GM23338 (cell line): ENCODE measurements at regions not wholly inside any gene's neighbourhood (a gene's known extent, or its start where the extent isn't known, plus 50 kb on each side); places are given as distances from the start of the nearest gene placed in this dataset.

ENCODE experiments used
- ATAC-seq: fragments of 200-7000 bp; cut with Tn5 transposase; 3 replicates; pipeline ENCODE4 v1.9.1; 2020
- DNase-seq: peaks from one replicate; pipeline ENCODE4 v3.0.0-alpha.2; 2015; ENCODE audit warnings: low spot score
- H2AFZ ChIP-seq: fragments of 200-600 bp; sonication (generic); 2 replicates; pipeline ENCODE4 v1.8.0; 2016; ENCODE audit warnings: antibody characterized with exemption, mild to moderate bottlenecking, moderate library complexity
- H3F3A ChIP-seq: fragments of 200-600 bp; sonication (generic); replicated peaks from 2 replicates; pipeline ENCODE4 v1.8.0; 2017; ENCODE audit warnings: antibody characterized with exemption, mixed run types, low read depth
- H3K27ac ChIP-seq: fragments of 200-600 bp; sonication (generic); 2 replicates; pipeline ENCODE4 v1.6.1; 2016; ENCODE audit warnings: low read depth
- H3K27me3 ChIP-seq: fragments of 200-600 bp; sonication (generic); 2 replicates; pipeline ENCODE4 v1.8.0; 2016; ENCODE audit warnings: mild to moderate bottlenecking, mixed run types, moderate library complexity; ENCODE audit not compliant: insufficient read depth
- H3K36me3 ChIP-seq: fragments of 200-600 bp; sonication (generic); 2 replicates; pipeline ENCODE4 v1.8.0; 2016; ENCODE audit warnings: mild to moderate bottlenecking; ENCODE audit not compliant: insufficient read depth
- H3K4me1 ChIP-seq: fragments of 200-600 bp; sonication (generic); 2 replicates; pipeline ENCODE4 v1.8.0; 2016; ENCODE audit warnings: mild to moderate bottlenecking, moderate library complexity; ENCODE audit not compliant: insufficient read depth
- H3K4me2 ChIP-seq: fragments of 200-600 bp; sonication (generic); 2 replicates; pipeline ENCODE4 v1.7.1; 2017; ENCODE audit warnings: mixed run types
- H3K4me3 ChIP-seq: fragments of 200-600 bp; sonication (generic); 2 replicates; pipeline ENCODE4 v1.6.1; 2016; ENCODE audit warnings: mixed run types
- H3K79me2 ChIP-seq: fragments of 200-600 bp; sonication (generic); replicated peaks from 2 replicates; pipeline ENCODE4 v1.8.0; 2017; ENCODE audit warnings: mild to moderate bottlenecking; ENCODE audit not compliant: insufficient read depth
- H3K9me2 ChIP-seq: fragments of 200-600 bp; sonication (generic); 2 replicates; pipeline ENCODE4 v1.8.0; 2017; ENCODE audit not compliant: insufficient read depth
- H4K20me1 ChIP-seq: fragments of 200-600 bp; sonication (generic); replicated peaks from 2 replicates; pipeline ENCODE4 v1.8.0; 2017; ENCODE audit warnings: mild to moderate bottlenecking; ENCODE audit not compliant: insufficient read depth
- H3K27ac Mint-ChIP-seq: 2 replicates; pipeline ENCODE4 v1.8.0; 2020; ENCODE audit warnings: inconsistent platforms, mild to moderate bottlenecking, moderate library complexity, mixed read lengths
- H3K27me3 Mint-ChIP-seq: 3 replicates; pipeline ENCODE4 v1.8.0; 2022; ENCODE audit warnings: low read depth, mild to moderate bottlenecking, moderate library complexity, mixed read lengths, inconsistent platforms; ENCODE audit not compliant: insufficient read depth, poor library complexity
- H3K36me3 Mint-ChIP-seq: 3 replicates; pipeline ENCODE4 v1.8.0; 2021; ENCODE audit warnings: low read depth, mild to moderate bottlenecking, inconsistent platforms, moderate library complexity, mixed read lengths
- H3K4me1 Mint-ChIP-seq: 3 replicates; pipeline ENCODE4 v1.8.0; 2020; ENCODE audit warnings: mild to moderate bottlenecking, inconsistent platforms, mixed read lengths
- H3K4me3 Mint-ChIP-seq: 3 replicates; pipeline ENCODE4 v1.8.0; 2021; ENCODE audit warnings: moderate library complexity, mild to moderate bottlenecking, inconsistent platforms, mixed read lengths
- H3K9me3 Mint-ChIP-seq: 3 replicates; pipeline ENCODE4 v1.8.0; 2020; ENCODE audit warnings: moderate library complexity, mild to moderate bottlenecking, inconsistent platforms, mixed read lengths
- CREB1 ChIP-seq: fragments of 250-450 bp; sonication (Bioruptor Pico); IDR thresholded peaks from 2 replicates; pipeline ENCODE4 v1.5.0; 2020; ENCODE audit warnings: low read depth, mild to moderate bottlenecking, moderate library complexity
- ETS1 ChIP-seq: IDR thresholded peaks from 2 replicates; pipeline ENCODE4 v1.6.1; 2016; ENCODE audit warnings: antibody characterized with exemption
- EZH2 ChIP-seq: fragments of 200-600 bp; sonication (generic); IDR thresholded peaks from one replicate; pipeline ENCODE4 v1.8.0; 2017; ENCODE audit warnings: antibody characterized with exemption, mild to moderate bottlenecking, low read depth; ENCODE audit not compliant: unreplicated experiment
- EZH2phosphoT487 ChIP-seq: fragments of 200-600 bp; sonication (generic); IDR thresholded peaks from one replicate; pipeline ENCODE4 v1.8.1; 2018; ENCODE audit warnings: antibody characterized with exemption; ENCODE audit not compliant: unreplicated experiment
- JUNB ChIP-seq: IDR thresholded peaks from one replicate; pipeline ENCODE4 v1.6.1; 2016; ENCODE audit warnings: antibody characterized with exemption; ENCODE audit not compliant: unreplicated experiment
- NANOG ChIP-seq: IDR thresholded peaks from 2 replicates; pipeline ENCODE4 v1.6.1; 2016; ENCODE audit warnings: antibody characterized with exemption, borderline replicate concordance
- POLR2AphosphoS5 ChIP-seq: IDR thresholded peaks from 2 replicates; pipeline ENCODE4 v1.6.1; 2016; ENCODE audit warnings: antibody characterized with exemption, low read depth
- REST ChIP-seq: IDR thresholded peaks from one replicate; pipeline ENCODE4 v1.6.1; 2018; ENCODE audit warnings: antibody characterized with exemption; ENCODE audit not compliant: unreplicated experiment
- STAT1 ChIP-seq: IDR thresholded peaks from one replicate; pipeline ENCODE4 v1.6.1; 2016; ENCODE audit warnings: antibody characterized with exemption; ENCODE audit not compliant: unreplicated experiment
- ZNF114 ChIP-seq: fragments of 250-450 bp; sonication (Bioruptor Pico); IDR thresholded peaks from 2 replicates; pipeline ENCODE4 v1.5.0; 2020; ENCODE audit warnings: mild to moderate bottlenecking, moderate library complexity
- ZNF331 ChIP-seq: fragments of 250-450 bp; sonication (Bioruptor Pico); IDR thresholded peaks from 2 replicates; pipeline ENCODE4 v1.5.0; 2020; ENCODE audit warnings: low read depth, mild to moderate bottlenecking, moderate library complexity
- ZNF462 ChIP-seq: fragments of 250-450 bp; sonication (Bioruptor Pico); IDR thresholded peaks from 2 replicates; pipeline ENCODE4 v1.5.0; 2020; ENCODE audit warnings: mild to moderate bottlenecking, moderate library complexity
- TF ChIP-seq, protein P1 (sequence below), 2 experiments: fragments of 200-600 bp in 1 of 2; sonication (generic) in 1 of 2; conservative IDR thresholded peaks; 2 replicates each; pipeline versions ENCODE4 v1.5.1 to v1.6.1; 2016 to 2017; ENCODE audit warnings: antibody characterized with exemption in 2 of 2, low read depth in 2 of 2, mild to moderate bottlenecking in 2 of 2, moderate library complexity in 1 of 2

DNA sequence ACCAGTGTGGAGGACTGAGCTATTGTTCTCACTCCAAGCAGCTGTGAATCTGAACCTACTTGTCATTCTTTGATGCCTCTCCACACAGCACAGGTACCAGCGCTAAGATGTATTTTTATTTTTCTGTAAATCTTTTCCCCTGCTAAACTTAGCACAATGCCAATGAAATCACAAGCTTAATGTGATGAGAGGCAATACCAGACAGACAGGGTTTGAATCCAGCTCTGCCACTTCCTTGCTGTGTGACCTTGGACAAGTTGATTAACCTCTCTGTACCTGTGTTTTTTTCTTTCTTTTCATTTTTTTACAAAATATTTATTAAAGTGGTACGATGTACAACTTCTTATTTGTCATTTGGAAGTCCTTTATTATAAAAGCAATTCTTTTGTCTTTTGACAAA lies 757.6 kb downstream of the MED13L start:
- peaks cover 29% of the 10 kb centered on the region for H3K9me3 Mint-ChIP-seq
- H4K20me1 ChIP-seq = no peaks in the 10 kb centered on the region
- H3K27ac ChIP-seq = no peak overlapping the region
- H3K4me3 ChIP-seq = no peak overlapping the region
- H3K36me3 Mint-ChIP-seq = peaks cover 12% of the 10 kb centered on the region; the same call in 2 of the 3 replicates
- H3K4me1 ChIP-seq = peaks cover 4% of the 10 kb centered on the region; the same call in 1 of the 2 replicates
- H3K27ac Mint-ChIP-seq = no peak overlapping the region
- DNase-seq (no peak), ATAC-seq (no peak)
- H3F3A ChIP-seq = no peaks in the 10 kb centered on the region
- H2AFZ ChIP-seq = no peak overlapping the region
- no peaks in the 10 kb centered on the region for H3K36me3 ChIP-seq
- peaks cover 15% of the 10 kb centered on the region for H3K4me1 Mint-ChIP-seq
- TF ChIP-seq JUNB = no peak
- TF ChIP-seq, protein P1, sequence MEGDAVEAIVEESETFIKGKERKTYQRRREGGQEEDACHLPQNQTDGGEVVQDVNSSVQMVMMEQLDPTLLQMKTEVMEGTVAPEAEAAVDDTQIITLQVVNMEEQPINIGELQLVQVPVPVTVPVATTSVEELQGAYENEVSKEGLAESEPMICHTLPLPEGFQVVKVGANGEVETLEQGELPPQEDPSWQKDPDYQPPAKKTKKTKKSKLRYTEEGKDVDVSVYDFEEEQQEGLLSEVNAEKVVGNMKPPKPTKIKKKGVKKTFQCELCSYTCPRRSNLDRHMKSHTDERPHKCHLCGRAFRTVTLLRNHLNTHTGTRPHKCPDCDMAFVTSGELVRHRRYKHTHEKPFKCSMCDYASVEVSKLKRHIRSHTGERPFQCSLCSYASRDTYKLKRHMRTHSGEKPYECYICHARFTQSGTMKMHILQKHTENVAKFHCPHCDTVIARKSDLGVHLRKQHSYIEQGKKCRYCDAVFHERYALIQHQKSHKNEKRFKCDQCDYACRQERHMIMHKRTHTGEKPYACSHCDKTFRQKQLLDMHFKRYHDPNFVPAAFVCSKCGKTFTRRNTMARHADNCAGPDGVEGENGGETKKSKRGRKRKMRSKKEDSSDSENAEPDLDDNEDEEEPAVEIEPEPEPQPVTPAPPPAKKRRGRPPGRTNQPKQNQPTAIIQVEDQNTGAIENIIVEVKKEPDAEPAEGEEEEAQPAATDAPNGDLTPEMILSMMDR (conservative IDR thresholded peaks at IDR 0.05; ENCODE audit: low read depth in 2 of 2) = no peak
- no peak for TF ChIP-seq ZNF462
- no peak for TF ChIP-seq EZH2
- no peak for TF ChIP-seq ETS1
- TF ChIP-seq NANOG = no peak
- TF ChIP-seq REST = no peak
- no peak for TF ChIP-seq POLR2AphosphoS5
- no peak for TF ChIP-seq CREB1 (CRISPR knock-in tag)
- no peak for TF ChIP-seq ZNF331 (CRISPR knock-in tag)
- no peak for TF ChIP-seq ZNF114 (CRISPR knock-in tag)
- TF ChIP-seq STAT1 = no peak
- TF ChIP-seq EZH2phosphoT487 = no peak
- H3K9me2 ChIP-seq = no peaks in the 10 kb centered on the region; the same call in 1 of the 2 replicates
- no peaks in the 10 kb centered on the region for H3K27me3 Mint-ChIP-seq
- H3K79me2 ChIP-seq = no peaks in the 10 kb centered on the region
- no peak overlapping the region for H3K4me3 Mint-ChIP-seq
- peak overlapping the region; percentile 34 for H3K4me2 ChIP-seq
- H3K27me3 ChIP-seq = no peaks in the 10 kb centered on the region
